ENCODE measurements at regions not wholly inside any gene's neighbourhood (a gene's known extent, or its start where the extent isn't known, plus 50 kb on each side); places are given as distances from the start of the nearest gene placed in this dataset.

- no peaks in the 10 kb centered on the region for H3K4me1 Mint-ChIP-seq (ENCODE audit: low read depth, unreplicated experiment)
- H3K4me3 Mint-ChIP-seq (ENCODE audit: unreplicated experiment) = no peak overlapping the region
- no peaks in the 10 kb centered on the region for H3K9me3 Mint-ChIP-seq (ENCODE audit: unreplicated experiment)
- no peak overlapping the region for H3K4me2 ChIP-seq (ENCODE audit: low read length)
- H3K27me3 Mint-ChIP-seq (ENCODE audit: low read depth, unreplicated experiment) = no peaks in the 10 kb centered on the region
- no peaks in the 10 kb centered on the region for H3K27me3 ChIP-seq (ENCODE audit: insufficient read depth, low read length)
- no peaks in the 10 kb centered on the region for H4K20me1 ChIP-seq (ENCODE audit: insufficient read depth, low read length)
- H3K36me3 Mint-ChIP-seq (ENCODE audit: low read depth, unreplicated experiment) = no peaks in the 10 kb centered on the region
- no peak for FAIRE-seq
- H3K79me2 ChIP-seq (ENCODE audit: insufficient read depth, low read length) = no peaks in the 10 kb centered on the region
- no peak overlapping the region for H3K27ac ChIP-seq (ENCODE audit: low read depth, low read length)
- H3K27ac Mint-ChIP-seq (ENCODE audit: unreplicated experiment) = no peak overlapping the region
- H3K4me1 ChIP-seq (ENCODE audit: insufficient read depth, low read length) = no peaks in the 10 kb centered on the region
- H2AFZ ChIP-seq (ENCODE audit: low read depth, low read length) = no peak overlapping the region
- no peaks in the 10 kb centered on the region for H3K9me3 ChIP-seq (ENCODE audit: insufficient read depth, low read depth, low read length)
- H3K36me3 ChIP-seq (ENCODE audit: insufficient read depth, low read length) = no peaks in the 10 kb centered on the region
- DNase-seq (ENCODE audit: low read depth) = no peak
- H3K9ac ChIP-seq (ENCODE audit: low read length) = no peak overlapping the region
- TF ChIP-seq EZH2 (IDR thresholded peaks at IDR 0.05; ENCODE audit: insufficient read depth, low read length) (no peak), CTCF (IDR thresholded peaks at IDR 0.05; ENCODE audit: insufficient read depth, low read depth, low read length) (no peak)
- H3K4me3 ChIP-seq (ENCODE audit: insufficient read depth, low read depth, low read length) = no peak overlapping the region
Measured at GRCh38 chr13:64627654-64628053, 2602.5 kb downstream of the PCDH9 start.

GRCh38 chr13:64626105-64626504, 2604.0 kb downstream of the PCDH9 start:
- Histone ChIP-seq H3K79me2 (ENCODE audit: insufficient read depth, low read length) (no peaks in the 10 kb centered on the region), H4K20me1 (ENCODE audit: insufficient read depth, low read length) (no peaks in the 10 kb centered on the region), H3K36me3 (ENCODE audit: insufficient read depth, low read length) (no peaks in the 10 kb centered on the region), H3K27me3 (ENCODE audit: insufficient read depth, low read length) (no peaks in the 10 kb centered on the region), H3K9ac (ENCODE audit: low read length) (no peak overlapping the region), H3K4me3 (ENCODE audit: insufficient read depth, low read depth, low read length) (no peak overlapping the region), H3K27ac (ENCODE audit: low read depth, low read length) (no peak overlapping the region), H3K4me1 (ENCODE audit: insufficient read depth, low read length) (no peaks in the 10 kb centered on the region), H2AFZ (ENCODE audit: low read depth, low read length) (no peak overlapping the region), H3K9me3 (ENCODE audit: insufficient read depth, low read depth, low read length) (no peaks in the 10 kb centered on the region), H3K4me2 (ENCODE audit: low read length) (no peak overlapping the region)
- FAIRE-seq (no peak), DNase-seq (ENCODE audit: low read depth) (no peak)
- no peak overlapping the region for H3K4me3 Mint-ChIP-seq (ENCODE audit: unreplicated experiment)
- no peaks in the 10 kb centered on the region for H3K27me3 Mint-ChIP-seq (ENCODE audit: low read depth, unreplicated experiment)
- H3K9me3 Mint-ChIP-seq (ENCODE audit: unreplicated experiment) = no peaks in the 10 kb centered on the region
- TF ChIP-seq CTCF (IDR thresholded peaks at IDR 0.05; ENCODE audit: insufficient read depth, low read depth, low read length) (no peak), EZH2 (IDR thresholded peaks at IDR 0.05; ENCODE audit: insufficient read depth, low read length) (no peak)
- no peaks in the 10 kb centered on the region for H3K36me3 Mint-ChIP-seq (ENCODE audit: low read depth, unreplicated experiment)
- H3K4me1 Mint-ChIP-seq (ENCODE audit: low read depth, unreplicated experiment) = no peaks in the 10 kb centered on the region
- H3K27ac Mint-ChIP-seq (ENCODE audit: unreplicated experiment) = no peak overlapping the region

GRCh38 chr13:64617231-64617630, 2612.9 kb downstream of the PCDH9 start:
- Histone ChIP-seq H3K4me2 (ENCODE audit: low read length) (no peak overlapping the region), H4K20me1 (ENCODE audit: insufficient read depth, low read length) (no peaks in the 10 kb centered on the region), H3K4me1 (ENCODE audit: insufficient read depth, low read length) (no peaks in the 10 kb centered on the region), H3K27ac (ENCODE audit: low read depth, low read length) (no peak overlapping the region), H3K9me3 (ENCODE audit: insufficient read depth, low read depth, low read length) (no peaks in the 10 kb centered on the region), H3K4me3 (ENCODE audit: insufficient read depth, low read depth, low read length) (no peak overlapping the region), H2AFZ (ENCODE audit: low read depth, low read length) (no peak overlapping the region), H3K79me2 (ENCODE audit: insufficient read depth, low read length) (no peaks in the 10 kb centered on the region), H3K9ac (ENCODE audit: low read length) (no peak overlapping the region), H3K27me3 (ENCODE audit: insufficient read depth, low read length) (no peaks in the 10 kb centered on the region), H3K36me3 (ENCODE audit: insufficient read depth, low read length) (no peaks in the 10 kb centered on the region)
- no peak for FAIRE-seq
- Mint-ChIP-seq H3K36me3 (ENCODE audit: low read depth, unreplicated experiment) (no peaks in the 10 kb centered on the region), H3K4me1 (ENCODE audit: low read depth, unreplicated experiment) (no peaks in the 10 kb centered on the region), H3K27ac (ENCODE audit: unreplicated experiment) (no peak overlapping the region), H3K27me3 (ENCODE audit: low read depth, unreplicated experiment) (no peaks in the 10 kb centered on the region), H3K9me3 (ENCODE audit: unreplicated experiment) (no peaks in the 10 kb centered on the region), H3K4me3 (ENCODE audit: unreplicated experiment) (no peak overlapping the region)
- DNase-seq (ENCODE audit: low read depth) = no peak
- no peak for TF ChIP-seq CTCF (IDR thresholded peaks at IDR 0.05; ENCODE audit: insufficient read depth, low read depth, low read length)

Data from astrocyte (in vitro differentiated cells and primary cell).